ENCODE measurements at regions not wholly inside any gene's neighbourhood (a gene's known extent, or its start where the extent isn't known, plus 50 kb on each side); places are given as distances from the start of the nearest gene placed in this dataset.

GRCh38 chr10:92768104-92768503 is 78.3 kb downstream of the HHEX start:
- WGBS (ENCODE audit: low lambda C conversion rate, missing lambda C conversion rate), result 97% methylated on average over 1 of the region's 1 CpG
- Histone ChIP-seq H3K9me3 (ENCODE audit: low read depth) (no peaks in the 10 kb centered on the region), H3K27me3 (peaks cover 10% of the 10 kb centered on the region), H3K4me2 (no peak overlapping the region), H2AFZ (no peak overlapping the region), H3K4me3 (no peak overlapping the region), H4K20me1 (ENCODE audit: insufficient read depth, poor library complexity, severe bottlenecking) (no peaks in the 10 kb centered on the region), H3K9me2 (replicated peaks; ENCODE audit: insufficient read depth) (no peaks in the 10 kb centered on the region), H3K36me3 (replicated peaks; ENCODE audit: insufficient read depth, low read depth) (no peaks in the 10 kb centered on the region), H3K27ac (no peak overlapping the region), H3K79me2 (no peaks in the 10 kb centered on the region), H3K4me1 (ENCODE audit: insufficient read depth) (no peaks in the 10 kb centered on the region)
- DNase-seq (ENCODE audit: low spot score), result no peak
- TF ChIP-seq EZH2phosphoT487 (IDR thresholded peaks at IDR 0.05; ENCODE audit: low read depth, severe bottlenecking, unreplicated experiment) (no peak), CTCF (IDR thresholded peaks at IDR 0.05; ENCODE audit: poor library complexity) (no peak), EZH2 (IDR thresholded peaks at IDR 0.05; ENCODE audit: borderline replicate concordance) (no peak)

DNA sequence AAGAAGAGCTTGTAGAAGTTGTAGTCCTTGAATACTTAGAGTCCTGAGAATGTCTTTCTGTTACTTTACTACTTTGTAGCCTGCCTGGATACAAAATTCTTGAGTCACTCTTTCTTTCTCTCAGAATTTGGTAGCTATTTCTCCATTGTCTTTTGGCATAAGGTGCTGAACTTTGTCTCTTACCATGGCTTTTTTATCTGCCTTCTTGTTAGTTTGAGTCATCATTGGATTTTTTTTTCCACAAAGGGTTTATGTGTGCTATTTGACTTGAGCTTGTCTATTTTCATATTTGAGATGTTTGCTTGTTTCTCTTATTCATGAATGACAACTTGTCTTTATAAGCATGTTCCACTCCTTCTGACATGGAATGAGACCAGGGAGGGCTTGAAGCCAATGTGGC is 74.5 kb upstream of the EXOC6 start:
- Histone ChIP-seq H3K79me2 (no peaks in the 10 kb centered on the region), H3K4me3 (no peak overlapping the region), H3K4me1 (ENCODE audit: insufficient read depth) (no peaks in the 10 kb centered on the region), H3K27me3 (peaks cover 10% of the 10 kb centered on the region), H2AFZ (no peak overlapping the region), H4K20me1 (ENCODE audit: insufficient read depth, poor library complexity, severe bottlenecking) (no peaks in the 10 kb centered on the region), H3K36me3 (replicated peaks; ENCODE audit: insufficient read depth, low read depth) (no peaks in the 10 kb centered on the region), H3K27ac (no peak overlapping the region), H3K9me2 (replicated peaks; ENCODE audit: insufficient read depth) (no peaks in the 10 kb centered on the region), H3K9me3 (ENCODE audit: low read depth) (no peaks in the 10 kb centered on the region), H3K4me2 (no peak overlapping the region)
- TF ChIP-seq CTCF (IDR thresholded peaks at IDR 0.05; ENCODE audit: poor library complexity), result no peak
- no peak for TF ChIP-seq EZH2 (IDR thresholded peaks at IDR 0.05; ENCODE audit: borderline replicate concordance)
- TF ChIP-seq EZH2phosphoT487 (IDR thresholded peaks at IDR 0.05; ENCODE audit: low read depth, severe bottlenecking, unreplicated experiment), result no peak
- DNase-seq (ENCODE audit: low spot score), result no peak

- no peaks in the 10 kb centered on the region for H4K20me1 ChIP-seq (ENCODE audit: insufficient read depth, poor library complexity, severe bottlenecking)
- no peak for TF ChIP-seq CTCF (IDR thresholded peaks at IDR 0.05; ENCODE audit: poor library complexity)
- no peak for TF ChIP-seq EZH2phosphoT487 (IDR thresholded peaks at IDR 0.05; ENCODE audit: low read depth, severe bottlenecking, unreplicated experiment)
- no peak for TF ChIP-seq EZH2 (IDR thresholded peaks at IDR 0.05; ENCODE audit: borderline replicate concordance)
- H3K79me2 ChIP-seq, result no peaks in the 10 kb centered on the region
- no peaks in the 10 kb centered on the region for H3K9me2 ChIP-seq (replicated peaks; ENCODE audit: insufficient read depth)
- H3K4me3 ChIP-seq, result no peak overlapping the region
- H3K4me2 ChIP-seq, result no peak overlapping the region
- H3K27me3 ChIP-seq, result peaks cover 4% of the 10 kb centered on the region
- DNase-seq (ENCODE audit: low spot score), result no peak
- H2AFZ ChIP-seq, result no peak overlapping the region
- H3K9me3 ChIP-seq (ENCODE audit: low read depth), result no peaks in the 10 kb centered on the region
- no peak overlapping the region for H3K27ac ChIP-seq
- WGBS (ENCODE audit: low lambda C conversion rate, missing lambda C conversion rate), result 94% methylated on average over 1 of the region's 1 CpG
- no peaks in the 10 kb centered on the region for H3K4me1 ChIP-seq (ENCODE audit: insufficient read depth)
- no peaks in the 10 kb centered on the region for H3K36me3 ChIP-seq (replicated peaks; ENCODE audit: insufficient read depth, low read depth)
Observed at GRCh38 chr10:92778091-92778490, 70.2 kb upstream of the EXOC6 start.

DNA sequence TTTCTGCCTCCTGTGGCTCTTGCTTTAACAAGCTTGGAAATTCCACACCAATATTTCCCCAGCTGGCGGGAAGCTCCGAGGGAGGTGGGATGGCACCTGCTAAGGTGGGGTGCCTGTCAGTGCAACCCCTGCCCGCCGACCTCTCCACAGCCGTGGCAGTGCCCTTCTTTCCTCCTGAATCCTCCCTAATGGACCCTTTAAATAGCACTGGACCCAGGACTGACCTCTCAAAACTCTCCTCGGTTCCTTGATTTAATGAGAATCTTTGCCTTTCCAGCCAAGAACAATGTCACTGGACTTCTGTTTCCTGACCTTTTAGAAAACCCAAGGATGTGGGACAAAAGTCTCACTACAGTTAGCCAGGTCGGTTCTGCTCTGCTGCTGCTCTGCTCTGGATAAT is 63.2 kb upstream of the EXOC6 start:
- DNase-seq (ENCODE audit: low spot score), result no peak
- TF ChIP-seq EZH2phosphoT487 (IDR thresholded peaks at IDR 0.05; ENCODE audit: low read depth, severe bottlenecking, unreplicated experiment) (no peak), EZH2 (IDR thresholded peaks at IDR 0.05; ENCODE audit: borderline replicate concordance) (no peak), CTCF (IDR thresholded peaks at IDR 0.05; ENCODE audit: poor library complexity) (no peak)
- Histone ChIP-seq H3K9me2 (replicated peaks; ENCODE audit: insufficient read depth) (no peaks in the 10 kb centered on the region), H3K9me3 (ENCODE audit: low read depth) (no peaks in the 10 kb centered on the region), H2AFZ (no peak overlapping the region), H3K27me3 (peaks cover 15% of the 10 kb centered on the region), H3K4me3 (no peak overlapping the region), H3K36me3 (replicated peaks; ENCODE audit: insufficient read depth, low read depth) (no peaks in the 10 kb centered on the region), H3K27ac (no peak overlapping the region), H3K4me1 (ENCODE audit: insufficient read depth) (no peaks in the 10 kb centered on the region), H3K79me2 (no peaks in the 10 kb centered on the region), H3K4me2 (no peak overlapping the region), H4K20me1 (ENCODE audit: insufficient read depth, poor library complexity, severe bottlenecking) (no peaks in the 10 kb centered on the region)
- 85% methylated on average over 7 of the region's 7 CpGs for WGBS (ENCODE audit: low lambda C conversion rate, missing lambda C conversion rate)
